ENCODE measurements at regions not wholly inside any gene's neighbourhood (a gene's known extent, or its start where the extent isn't known, plus 50 kb on each side); places are given as distances from the start of the nearest gene placed in this dataset.

GRCh38 chr9:82105729-82106128 is 117.2 kb downstream of the SPATA31D1 start:
- no peaks in the 10 kb centered on the region for H3K27me3 ChIP-seq (ENCODE audit: control insufficient read depth in 3 of 3, insufficient read depth in 3 of 3, low read length in 2 of 3)
- peaks cover 0 to 9% (median 5%) of the 10 kb centered on the region in 5 donors for H3K4me1 ChIP-seq (ENCODE audit: control insufficient read depth in 5 of 5, insufficient read depth in 5 of 5, low read length in 5 of 5)
- H3K4me3 ChIP-seq, result no peak overlapping the region
- no peak overlapping the region for H3K27ac ChIP-seq (ENCODE audit: low read depth in 1 of 2, low read length in 1 of 2)
- H3K9me3 ChIP-seq (ENCODE audit: control insufficient read depth in 4 of 4, insufficient read depth in 3 of 4, low read length in 3 of 4), result peaks cover 0 to 7% (median 3%) of the 10 kb centered on the region in 4 donors
- WGBS, 2 donors, result 71 to 76% methylated on average over 3 of the region's 3 CpGs
- no peaks in the 10 kb centered on the region for H3K36me3 ChIP-seq (ENCODE audit: control insufficient read depth in 4 of 4, insufficient read depth in 4 of 4, low read length in 4 of 4)
- H3K9ac ChIP-seq (ENCODE audit: insufficient read depth in 1 of 2, low read length in 2 of 2), result no peak overlapping the region
- no peak for TF ChIP-seq CTCF (IDR thresholded peaks at IDR 0.05; ENCODE audit: control extremely low read depth, extremely low read depth)
- DNase-seq, result no peak
- ATAC-seq (ENCODE audit: insufficient read depth, low FRiP score), result no peak

- Histone ChIP-seq H3K9me3 (ENCODE audit: control insufficient read depth in 4 of 4, insufficient read depth in 3 of 4, low read length in 3 of 4) (peaks cover 0 to 3% (median under 1%) of the 10 kb centered on the region in 4 donors), H3K4me3 (no peak overlapping the region), H3K36me3 (ENCODE audit: control insufficient read depth in 4 of 4, insufficient read depth in 4 of 4, low read length in 4 of 4) (no peaks in the 10 kb centered on the region), H3K27ac (ENCODE audit: low read depth in 1 of 2, low read length in 1 of 2) (no peak overlapping the region), H3K27me3 (ENCODE audit: control insufficient read depth in 3 of 3, insufficient read depth in 3 of 3, low read length in 2 of 3) (no peaks in the 10 kb centered on the region), H3K9ac (ENCODE audit: insufficient read depth in 1 of 2, low read length in 2 of 2) (no peak overlapping the region), H3K4me1 (ENCODE audit: control insufficient read depth in 5 of 5, insufficient read depth in 5 of 5, low read length in 5 of 5) (peaks cover 0 to 9% (median 5%) of the 10 kb centered on the region in 5 donors)
- no peak for TF ChIP-seq CTCF (IDR thresholded peaks at IDR 0.05; ENCODE audit: control extremely low read depth, extremely low read depth)
- ATAC-seq (ENCODE audit: insufficient read depth, low FRiP score) (no peak), DNase-seq (no peak)
Measured at GRCh38 chr9:82106536-82106935, 118.0 kb downstream of the SPATA31D1 start.

GRCh38 chr9:82108474-82108873 is 119.9 kb downstream of the SPATA31D1 start:
- no peaks in the 10 kb centered on the region for H3K27me3 ChIP-seq (ENCODE audit: control insufficient read depth in 3 of 3, insufficient read depth in 3 of 3, low read length in 2 of 3)
- WGBS, 2 donors, result 83 to 91% methylated on average over 1 of the region's 1 CpG

More at GRCh38 chr9:82108474-82108873, 119.9 kb downstream of the SPATA31D1 start:
- Histone ChIP-seq H3K27ac (ENCODE audit: low read depth in 1 of 2, low read length in 1 of 2) (no peak overlapping the region), H3K9ac (ENCODE audit: insufficient read depth in 1 of 2, low read length in 2 of 2) (no peak overlapping the region), H3K4me3 (no peak overlapping the region), H3K36me3 (ENCODE audit: control insufficient read depth in 4 of 4, insufficient read depth in 4 of 4, low read length in 4 of 4) (no peaks in the 10 kb centered on the region), H3K9me3 (ENCODE audit: control insufficient read depth in 4 of 4, insufficient read depth in 3 of 4, low read length in 3 of 4) (no peaks in the 10 kb centered on the region), H3K4me1 (ENCODE audit: control insufficient read depth in 5 of 5, insufficient read depth in 5 of 5, low read length in 5 of 5) (peaks cover 0 to 9% (median 5%) of the 10 kb centered on the region in 5 donors)
- ATAC-seq (ENCODE audit: insufficient read depth, low FRiP score) (no peak), DNase-seq (no peak)
- no peak for TF ChIP-seq CTCF (IDR thresholded peaks at IDR 0.05; ENCODE audit: control extremely low read depth, extremely low read depth)

Data from lung (tissue), 11 donors.